Activated CD8-positive, alpha-beta T cell treated with anti-CD3 and anti-CD28 coated beads for 36 hours (primary cell): ENCODE measurements at regions not wholly inside any gene's neighbourhood (a gene's known extent, or its start where the extent isn't known, plus 50 kb on each side); places are given as distances from the start of the nearest gene placed in this dataset.

Source experiments
- ATAC-seq: fragments of 200-7000 bp; cut with Tn5 transposase; one replicate; pipeline ENCODE4 v1.10.0; 2021; ENCODE audit warnings: mild to moderate bottlenecking, moderate library complexity
- CTCF ChIA-PET: fragments of 350-600 bp; sonication (Branson Sonifier 250); formaldehyde crosslinking; loops from one replicate; lab custom pipeline; 2021; ENCODE audit warnings: antibody characterized with exemption; lab: Charles Lee
- POLR2A ChIA-PET: fragments of 350-600 bp; sonication (Branson Sonifier 250); formaldehyde crosslinking; loops from one replicate; lab custom pipeline; 2021; ENCODE audit warnings: antibody characterized with exemption; lab: Charles Lee
- DNase-seq: peaks from one replicate; pipeline ENCODE4 v3.0.0-alpha.2; 2020
- H3K27ac Mint-ChIP-seq: one replicate; pipeline ENCODE4 v1.8.0; 2021; ENCODE audit warnings: mild to moderate bottlenecking, mixed read lengths
- H3K27me3 Mint-ChIP-seq: one replicate; pipeline ENCODE4 v1.8.0; 2021; ENCODE audit warnings: mixed read lengths
- H3K36me3 Mint-ChIP-seq: one replicate; pipeline ENCODE4 v1.8.0; 2021; ENCODE audit warnings: low read depth, mixed read lengths
- H3K4me1 Mint-ChIP-seq: one replicate; pipeline ENCODE4 v1.8.0; 2021; ENCODE audit warnings: low read depth, mixed read lengths
- H3K4me3 Mint-ChIP-seq: one replicate; pipeline ENCODE4 v1.8.0; 2021; ENCODE audit warnings: mild to moderate bottlenecking, moderate library complexity, mixed read lengths
- H3K9me3 Mint-ChIP-seq: one replicate; pipeline ENCODE4 v1.8.0; 2021; ENCODE audit warnings: mixed read lengths
- CTCF ChIP-seq: fragments of 200-600 bp; IDR thresholded peaks from one replicate; pipeline ENCODE4 v1.8.0; 2022; ENCODE audit warnings: antibody characterized with exemption, mild to moderate bottlenecking
- intact Hi-C: fragments of 100-400 bp; cut with micrococcal nuclease; formaldehyde crosslinking; loops from one replicate; pipeline ENCODE4 v1.10.0; 2022

GRCh38 chr13:39200249-39200910, 162.1 kb downstream of the NHLRC3 start:
- Mint-ChIP-seq H3K9me3 (no peaks in the 10 kb centered on the region), H3K27ac (no peak overlapping the region), H3K27me3 (peaks cover under 1% of the 10 kb centered on the region), H3K4me1 (peaks cover 4% of the 10 kb centered on the region), H3K36me3 (no peaks in the 10 kb centered on the region), H3K4me3 (no peak overlapping the region)
- ChIA-PET POLR2A (no interaction called here), CTCF (no interaction called here)
- intact Hi-C loops = no loop called here
- no peak for TF ChIP-seq CTCF
- DNase-seq (no peak), ATAC-seq (no peak)

- H3K27me3 Mint-ChIP-seq = no peaks in the 10 kb centered on the region
- no peak overlapping the region for H3K27ac Mint-ChIP-seq
- no peaks in the 10 kb centered on the region for H3K36me3 Mint-ChIP-seq
- CTCF ChIA-PET = no interaction called here
- H3K9me3 Mint-ChIP-seq = no peaks in the 10 kb centered on the region
- peaks cover 4% of the 10 kb centered on the region for H3K4me1 Mint-ChIP-seq
- no peak for ATAC-seq
- intact Hi-C loops = no loop called here
- H3K4me3 Mint-ChIP-seq = no peak overlapping the region
- POLR2A ChIA-PET = no interaction called here
- TF ChIP-seq CTCF = no peak
- DNase-seq = no peak
Measured at GRCh38 chr13:39201180-39201579, 162.9 kb downstream of the NHLRC3 start.

- Mint-ChIP-seq H3K4me1 (no peaks in the 10 kb centered on the region), H3K9me3 (peaks cover 2% of the 10 kb centered on the region), H3K36me3 (no peaks in the 10 kb centered on the region), H3K27me3 (no peaks in the 10 kb centered on the region), H3K4me3 (no peak overlapping the region), H3K27ac (no peak overlapping the region)
- no peak for TF ChIP-seq CTCF
- no peak for ATAC-seq
- POLR2A ChIA-PET = no interaction called here
- intact Hi-C loops = no loop called here
- DNase-seq = no peak
- CTCF ChIA-PET = no interaction called here
Measured at GRCh38 chr13:39202746-39203145, 164.5 kb downstream of the NHLRC3 start.

- Mint-ChIP-seq H3K4me3 (no peak overlapping the region), H3K27me3 (peaks cover 13% of the 10 kb centered on the region), H3K27ac (no peak overlapping the region), H3K4me1 (no peaks in the 10 kb centered on the region), H3K9me3 (peaks cover 2% of the 10 kb centered on the region), H3K36me3 (no peaks in the 10 kb centered on the region)
- DNase-seq (no peak), ATAC-seq (no peak)
- CTCF ChIA-PET = no interaction called here
- POLR2A ChIA-PET = no interaction called here
- intact Hi-C loops = no loop called here
- no peak for TF ChIP-seq CTCF
Measured at GRCh38 chr13:39208636-39209035, 170.4 kb downstream of the NHLRC3 start.

GRCh38 chr13:39209731-39210531, 171.7 kb downstream of the NHLRC3 start:
- DNase-seq = no peak
- Mint-ChIP-seq H3K27me3 (peaks cover 14% of the 10 kb centered on the region), H3K4me1 (no peaks in the 10 kb centered on the region), H3K9me3 (peaks cover 2% of the 10 kb centered on the region), H3K36me3 (no peaks in the 10 kb centered on the region), H3K4me3 (no peak overlapping the region), H3K27ac (no peak overlapping the region)
- no peak for TF ChIP-seq CTCF
- no peak for ATAC-seq
- CTCF ChIA-PET = no interaction called here
- intact Hi-C loops = no loop called here
- POLR2A ChIA-PET = no interaction called here
